GM12873 (cell line): ENCODE measurements at regions not wholly inside any gene's neighbourhood (a gene's known extent, or its start where the extent isn't known, plus 50 kb on each side); places are given as distances from the start of the nearest gene placed in this dataset.

Experiments
- TF ChIP-seq, protein P1 (sequence below): IDR thresholded peaks from 2 replicates; pipeline ENCODE4 v1.5.1; 2012; ENCODE audit warnings: low read depth, mild to moderate bottlenecking, moderate library complexity, low read length, control low read depth; ENCODE audit not compliant: insufficient read depth; ENCODE audit errors: missing control alignments

DNA sequence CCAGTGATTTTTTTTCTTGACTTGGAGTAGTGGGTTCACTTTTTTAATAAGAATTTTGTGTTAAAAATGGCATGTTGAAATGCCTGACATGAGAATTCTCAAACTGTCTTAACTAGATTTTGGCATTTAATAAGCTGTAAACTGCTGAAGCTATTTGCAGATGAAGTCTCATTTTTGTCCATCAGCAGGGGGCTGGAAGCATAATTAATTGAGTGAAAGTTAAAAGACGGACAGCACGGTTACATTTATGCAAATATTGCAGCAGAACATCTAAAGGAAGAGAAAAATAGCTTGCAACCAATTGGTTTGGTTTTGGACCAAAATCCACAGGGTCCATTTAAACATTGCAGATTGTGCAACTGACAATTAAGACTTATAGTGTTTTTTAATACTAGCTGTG, 837.3 kb upstream of the KLHL1 start:
- TF ChIP-seq, protein P1, sequence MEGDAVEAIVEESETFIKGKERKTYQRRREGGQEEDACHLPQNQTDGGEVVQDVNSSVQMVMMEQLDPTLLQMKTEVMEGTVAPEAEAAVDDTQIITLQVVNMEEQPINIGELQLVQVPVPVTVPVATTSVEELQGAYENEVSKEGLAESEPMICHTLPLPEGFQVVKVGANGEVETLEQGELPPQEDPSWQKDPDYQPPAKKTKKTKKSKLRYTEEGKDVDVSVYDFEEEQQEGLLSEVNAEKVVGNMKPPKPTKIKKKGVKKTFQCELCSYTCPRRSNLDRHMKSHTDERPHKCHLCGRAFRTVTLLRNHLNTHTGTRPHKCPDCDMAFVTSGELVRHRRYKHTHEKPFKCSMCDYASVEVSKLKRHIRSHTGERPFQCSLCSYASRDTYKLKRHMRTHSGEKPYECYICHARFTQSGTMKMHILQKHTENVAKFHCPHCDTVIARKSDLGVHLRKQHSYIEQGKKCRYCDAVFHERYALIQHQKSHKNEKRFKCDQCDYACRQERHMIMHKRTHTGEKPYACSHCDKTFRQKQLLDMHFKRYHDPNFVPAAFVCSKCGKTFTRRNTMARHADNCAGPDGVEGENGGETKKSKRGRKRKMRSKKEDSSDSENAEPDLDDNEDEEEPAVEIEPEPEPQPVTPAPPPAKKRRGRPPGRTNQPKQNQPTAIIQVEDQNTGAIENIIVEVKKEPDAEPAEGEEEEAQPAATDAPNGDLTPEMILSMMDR: no peak

DNA sequence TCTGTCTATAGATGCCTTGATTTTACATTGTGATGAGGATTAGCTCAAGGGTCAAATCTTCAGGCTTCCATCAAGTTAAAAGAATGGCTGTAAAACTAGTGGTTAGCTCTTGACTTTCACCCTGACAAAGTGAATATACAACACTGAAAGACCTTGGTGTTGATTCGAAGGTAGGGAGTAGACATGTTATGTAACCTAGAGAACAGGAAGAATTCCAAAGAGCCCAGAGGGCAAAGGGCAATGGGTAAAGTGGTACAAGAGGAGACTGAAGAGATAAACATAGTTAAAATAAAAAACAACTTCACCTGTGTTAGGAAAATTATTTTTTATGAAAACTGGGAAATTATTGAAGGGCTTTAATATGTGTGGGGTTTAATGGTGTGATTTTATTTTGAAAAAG, 833.2 kb upstream of the KLHL1 start:
- TF ChIP-seq, protein P1: no peak

DNA sequence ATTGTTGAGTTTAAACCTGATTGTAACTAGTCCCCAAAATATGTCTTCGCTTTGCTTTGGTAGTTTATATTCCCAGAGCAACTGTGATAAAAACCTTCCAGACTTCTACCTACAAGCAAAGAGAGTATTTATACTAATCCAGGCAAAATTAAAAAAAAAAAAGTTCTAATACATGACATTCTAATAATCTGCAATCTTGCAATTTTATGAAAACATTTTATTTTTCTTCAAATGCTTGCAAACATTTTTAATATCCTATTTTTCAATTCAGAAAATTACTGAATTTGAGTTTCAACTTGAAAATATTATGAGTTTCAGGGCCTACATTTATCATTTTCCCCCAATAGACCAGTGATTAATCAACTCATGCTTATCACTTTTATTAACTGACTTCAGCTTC, 830.2 kb upstream of the KLHL1 start:
- TF ChIP-seq, protein P1: no peak

DNA sequence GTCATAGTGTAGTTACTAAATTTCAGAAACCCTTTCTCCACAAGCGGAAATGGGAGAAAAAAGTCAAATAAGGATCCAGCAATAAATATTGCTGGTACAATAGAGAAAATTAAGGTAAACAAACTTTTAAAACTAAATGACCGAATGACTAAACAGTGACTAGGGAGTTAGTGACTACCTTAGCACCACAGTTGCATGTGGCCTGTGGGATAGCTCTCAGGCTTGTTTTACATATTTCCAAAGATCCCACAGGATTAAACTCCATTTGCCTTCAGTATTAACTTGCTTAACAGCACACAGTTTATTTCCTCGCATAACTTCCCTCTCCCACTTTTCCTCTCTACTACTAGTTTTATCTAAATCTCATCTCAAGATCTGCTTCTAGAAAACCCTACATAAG, 824.3 kb upstream of the KLHL1 start:
- TF ChIP-seq, protein P1: no peak

DNA sequence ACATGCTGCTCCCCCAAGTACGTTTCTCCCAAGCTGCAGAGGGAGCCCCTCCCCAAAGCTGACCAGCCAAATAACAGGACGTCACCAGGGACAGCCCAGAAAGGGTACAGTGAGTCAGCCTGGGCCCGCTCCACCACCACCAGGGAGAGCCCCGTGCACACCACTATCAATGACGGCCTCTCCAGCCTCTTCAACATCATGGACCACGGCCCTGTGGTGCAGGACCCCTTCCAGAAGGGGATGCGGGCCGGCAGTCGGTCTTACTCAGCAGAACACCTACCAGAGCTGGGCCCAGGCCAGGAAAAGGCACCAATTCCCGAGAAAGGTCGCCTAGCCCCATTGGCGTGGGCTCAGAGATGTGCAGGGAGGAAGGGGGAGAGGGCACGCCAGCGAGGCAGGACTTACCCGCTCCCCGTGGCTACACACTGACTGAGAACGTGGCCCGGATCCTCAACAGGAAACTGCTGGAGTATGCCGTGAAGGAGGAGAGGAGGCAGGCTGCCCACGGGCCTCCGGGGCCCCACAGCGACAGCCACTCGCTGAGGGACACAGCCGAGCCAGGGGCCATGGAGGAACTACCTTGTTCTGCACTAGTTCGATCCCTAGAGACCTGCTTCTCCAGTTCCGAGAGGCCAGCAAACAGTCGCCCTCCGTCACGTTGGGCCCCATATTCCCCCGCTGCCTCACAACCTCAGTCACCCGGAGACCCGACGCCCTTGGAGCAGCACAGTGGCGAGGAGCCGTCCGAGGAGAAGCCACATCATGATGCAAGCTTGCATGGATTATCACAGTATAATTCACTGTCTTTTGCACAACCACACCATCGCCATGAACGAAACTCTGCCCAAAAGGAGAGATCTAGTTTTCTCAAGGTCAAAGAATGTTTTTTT, 815.9 kb upstream of the KLHL1 start:
- TF ChIP-seq, protein P1: no peak

DNA sequence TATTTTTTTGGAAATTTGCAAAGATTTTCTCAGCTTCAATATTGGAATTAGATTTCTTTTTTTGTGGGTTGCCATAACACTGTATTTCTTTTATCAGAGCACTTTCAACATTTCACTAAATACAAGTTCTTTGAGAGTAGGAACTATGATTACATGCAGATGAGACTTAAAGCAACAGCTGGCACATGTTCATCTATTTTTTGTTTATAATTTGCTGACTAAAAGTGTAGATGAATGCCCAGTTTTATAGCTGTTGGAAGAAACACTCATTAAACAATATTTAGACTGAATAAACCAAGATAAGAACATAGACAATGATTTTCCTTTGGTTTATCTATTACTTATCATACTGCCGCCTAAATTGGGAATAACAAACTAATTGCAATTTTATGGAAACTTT, 803.0 kb upstream of the KLHL1 start:
- TF ChIP-seq, protein P1: no peak

DNA sequence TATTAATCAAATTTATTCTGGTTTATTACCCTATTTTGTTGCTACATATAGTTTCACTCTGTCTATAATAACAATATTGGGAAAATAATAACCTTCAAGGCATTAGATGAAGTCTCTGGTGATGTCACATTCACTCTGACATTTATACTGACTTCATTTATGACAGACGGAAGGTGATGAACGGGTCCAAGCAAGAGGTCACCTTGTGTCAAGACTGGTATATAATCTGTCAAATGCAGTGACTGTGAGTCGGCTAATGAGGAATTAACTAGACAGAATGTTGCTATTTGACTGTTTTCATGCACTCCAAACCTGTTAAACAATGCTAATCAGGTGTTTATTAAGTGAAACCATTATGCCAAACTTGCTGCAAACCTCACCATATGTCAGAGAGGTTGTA, 800.5 kb upstream of the KLHL1 start:
- TF ChIP-seq, protein P1: no peak
